GM23338 (cell line): ENCODE measurements at regions not wholly inside any gene's neighbourhood (a gene's known extent, or its start where the extent isn't known, plus 50 kb on each side); places are given as distances from the start of the nearest gene placed in this dataset.

ENCODE experiments used
- CREB1 ChIP-seq: fragments of 250-450 bp; sonication (Bioruptor Pico); IDR thresholded peaks from 2 replicates; pipeline ENCODE4 v1.5.0; 2020; ENCODE audit warnings: low read depth, mild to moderate bottlenecking, moderate library complexity
- CTCF ChIP-seq, 2 experiments: fragments of 200-600 bp in 1 of 2; sonication (generic) in 1 of 2; conservative IDR thresholded peaks; 2 replicates each; pipeline versions ENCODE4 v1.5.1 to v1.6.1; 2016 to 2017; ENCODE audit warnings: antibody characterized with exemption in 2 of 2, low read depth in 2 of 2, mild to moderate bottlenecking in 2 of 2, moderate library complexity in 1 of 2
- EZH2 ChIP-seq: fragments of 200-600 bp; sonication (generic); IDR thresholded peaks from one replicate; pipeline ENCODE4 v1.8.0; 2017; ENCODE audit warnings: antibody characterized with exemption, mild to moderate bottlenecking, low read depth; ENCODE audit not compliant: unreplicated experiment
- NANOG ChIP-seq: IDR thresholded peaks from 2 replicates; pipeline ENCODE4 v1.6.1; 2016; ENCODE audit warnings: antibody characterized with exemption, borderline replicate concordance
- POLR2AphosphoS5 ChIP-seq: IDR thresholded peaks from 2 replicates; pipeline ENCODE4 v1.6.1; 2016; ENCODE audit warnings: antibody characterized with exemption, low read depth
- REST ChIP-seq: IDR thresholded peaks from one replicate; pipeline ENCODE4 v1.6.1; 2018; ENCODE audit warnings: antibody characterized with exemption; ENCODE audit not compliant: unreplicated experiment

- TF ChIP-seq NANOG (no peak), CTCF (conservative IDR thresholded peaks at IDR 0.05; ENCODE audit: low read depth in 2 of 2) (no peak), CREB1 (CRISPR knock-in tag) (no peak), EZH2 (no peak), REST (no peak), POLR2AphosphoS5 (no peak)
These were observed 149.8 kb downstream of the TWIST2 start for GRCh38 chr2:238997684-238998083.
